Spleen (tissue), 7 donors: ENCODE measurements at regions not wholly inside any gene's neighbourhood (a gene's known extent, or its start where the extent isn't known, plus 50 kb on each side); places are given as distances from the start of the nearest gene placed in this dataset.

Experiments used
- POLR2A ChIP-seq, 3 donors: fragments of 450-650 bp; IDR thresholded peaks; one replicate each; pipeline ENCODE4 v1.5.1; 2017; ENCODE audit warnings: antibody characterized with exemption in 3 of 3, mild to moderate bottlenecking in 1 of 3
- TF ChIP-seq, protein P1 (sequence below), 11 experiments: fragments of 200-600 bp in 7 of 11; fragments of 450-650 bp in 4 of 11; sonication (generic) in 4 of 11; IDR thresholded peaks in 8 of 11; conservative IDR thresholded peaks in 3 of 11; 1 replicate in 7 of 11; 2 replicates in 4 of 11; pipeline versions ENCODE4 v1.4.0 to v1.8.0; 2016 to 2021; ENCODE audit warnings: antibody characterized with exemption in 11 of 11, inconsistent platforms in 4 of 11, mild to moderate bottlenecking in 1 of 11
- donor health status: DM: no; HTN: no; CAD: no; lungs with moderate emphysema.
- donor health status: DM: no; HTN: no; CAD: no.
- donor health status: DM: no; HTN: no; CAD: no.

DNA sequence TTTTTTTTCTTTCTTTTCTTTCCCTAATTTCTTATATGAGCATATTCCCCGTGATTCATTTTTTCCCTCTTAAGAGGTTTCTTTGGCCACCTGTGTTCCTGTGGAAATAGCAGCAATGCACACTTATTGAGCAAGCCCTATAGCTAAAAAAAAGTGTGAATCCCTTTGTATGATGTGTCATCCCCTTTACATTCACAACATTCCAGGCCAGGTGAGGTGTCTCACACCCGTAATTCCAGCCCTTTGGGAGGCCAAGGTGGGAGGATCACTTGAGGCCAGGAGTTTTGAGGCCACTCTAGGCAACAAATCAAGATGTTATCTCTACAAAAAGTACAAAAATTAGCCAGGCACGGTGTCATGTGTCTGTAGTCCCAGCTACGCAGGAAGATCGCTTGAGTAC, 700.4 kb upstream of the TBX3 start:
- TF ChIP-seq, protein P1, sequence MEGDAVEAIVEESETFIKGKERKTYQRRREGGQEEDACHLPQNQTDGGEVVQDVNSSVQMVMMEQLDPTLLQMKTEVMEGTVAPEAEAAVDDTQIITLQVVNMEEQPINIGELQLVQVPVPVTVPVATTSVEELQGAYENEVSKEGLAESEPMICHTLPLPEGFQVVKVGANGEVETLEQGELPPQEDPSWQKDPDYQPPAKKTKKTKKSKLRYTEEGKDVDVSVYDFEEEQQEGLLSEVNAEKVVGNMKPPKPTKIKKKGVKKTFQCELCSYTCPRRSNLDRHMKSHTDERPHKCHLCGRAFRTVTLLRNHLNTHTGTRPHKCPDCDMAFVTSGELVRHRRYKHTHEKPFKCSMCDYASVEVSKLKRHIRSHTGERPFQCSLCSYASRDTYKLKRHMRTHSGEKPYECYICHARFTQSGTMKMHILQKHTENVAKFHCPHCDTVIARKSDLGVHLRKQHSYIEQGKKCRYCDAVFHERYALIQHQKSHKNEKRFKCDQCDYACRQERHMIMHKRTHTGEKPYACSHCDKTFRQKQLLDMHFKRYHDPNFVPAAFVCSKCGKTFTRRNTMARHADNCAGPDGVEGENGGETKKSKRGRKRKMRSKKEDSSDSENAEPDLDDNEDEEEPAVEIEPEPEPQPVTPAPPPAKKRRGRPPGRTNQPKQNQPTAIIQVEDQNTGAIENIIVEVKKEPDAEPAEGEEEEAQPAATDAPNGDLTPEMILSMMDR (IDR thresholded peaks at IDR 0.05 in 8 of 11, conservative IDR thresholded peaks at IDR 0.05 in 3 of 11) = no peak
- TF ChIP-seq POLR2A (IDR thresholded peaks at IDR 0.05) = no peak
